HG02588 (cell line): ENCODE measurements at regions not wholly inside any gene's neighbourhood (a gene's known extent, or its start where the extent isn't known, plus 50 kb on each side); places are given as distances from the start of the nearest gene placed in this dataset.
A peak's percentile ranks its signal among the peaks of the same experiment; 100 is the strongest.

Experiments used
- ATAC-seq: cut with Tn5 transposase; IDR thresholded peaks from one replicate; pipeline ENCODE4 v1.9.1; 2021; ENCODE audit warnings: mild to moderate bottlenecking, moderate library complexity; ENCODE audit not compliant: unreplicated experiment

DNA sequence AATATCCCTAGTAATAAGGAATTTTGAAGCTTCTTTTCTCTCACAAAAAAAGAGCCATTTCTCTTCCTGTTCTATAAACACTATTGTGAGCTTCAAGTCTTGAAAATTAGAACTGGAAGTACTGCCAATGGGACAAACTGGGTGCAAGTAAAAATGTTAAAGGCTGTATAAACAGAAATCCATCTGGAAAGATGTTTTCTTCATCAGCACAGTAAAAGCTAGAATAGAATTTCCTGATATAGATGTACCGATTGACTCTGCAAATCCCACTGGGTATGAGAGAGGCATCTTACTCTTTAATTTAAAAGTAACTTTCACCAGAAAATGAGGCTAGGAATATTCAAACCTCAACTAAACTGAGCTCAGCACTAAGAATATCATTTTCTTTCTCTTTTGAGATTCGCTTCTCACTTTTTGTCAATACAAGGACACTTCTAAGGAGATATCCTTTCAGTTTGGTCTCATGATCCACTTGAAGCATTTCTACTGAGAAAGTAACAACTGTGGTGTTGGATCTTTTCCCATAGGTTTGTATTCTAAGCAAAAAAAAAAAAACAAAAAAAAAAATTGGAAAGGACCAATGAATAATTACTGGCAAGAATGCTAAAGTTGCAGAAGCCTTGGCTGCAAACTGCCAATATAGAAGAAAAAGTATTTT lies 169.0 kb upstream of the PRDM1 start:
- ATAC-seq = no peak

GRCh38 chr6:105911106-105911629 lies 175.0 kb upstream of the PRDM1 start:
- no peak for ATAC-seq

GRCh38 chr6:105909106-105909505 lies 177.0 kb upstream of the PRDM1 start:
- no peak for ATAC-seq

DNA sequence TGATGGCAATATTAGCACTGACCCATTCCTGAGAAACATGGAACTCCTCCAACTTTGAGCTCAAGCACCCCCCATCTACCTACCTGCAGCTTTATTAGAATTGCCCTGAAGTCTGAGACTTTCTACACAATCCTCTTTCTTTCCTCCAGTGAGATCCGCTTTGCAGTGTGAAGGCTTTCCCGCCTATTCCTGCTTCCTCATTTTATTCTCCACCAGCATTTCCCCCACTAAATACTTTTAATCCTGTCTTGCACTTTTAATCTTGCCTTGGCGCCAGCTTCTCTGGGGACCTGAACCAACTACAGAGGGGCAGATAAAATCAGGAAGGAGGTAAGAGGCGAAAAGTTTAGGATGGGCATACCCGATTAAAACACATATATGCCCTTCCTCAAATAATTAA lies 178.1 kb upstream of the PRDM1 start:
- no peak for ATAC-seq

- ATAC-seq = no peak
These were observed 178.8 kb upstream of the PRDM1 start for GRCh38 chr6:105907301-105907700.

- no peak for ATAC-seq
These were observed 183.6 kb upstream of the PRDM1 start for GRCh38 chr6:105902401-105903031.

DNA sequence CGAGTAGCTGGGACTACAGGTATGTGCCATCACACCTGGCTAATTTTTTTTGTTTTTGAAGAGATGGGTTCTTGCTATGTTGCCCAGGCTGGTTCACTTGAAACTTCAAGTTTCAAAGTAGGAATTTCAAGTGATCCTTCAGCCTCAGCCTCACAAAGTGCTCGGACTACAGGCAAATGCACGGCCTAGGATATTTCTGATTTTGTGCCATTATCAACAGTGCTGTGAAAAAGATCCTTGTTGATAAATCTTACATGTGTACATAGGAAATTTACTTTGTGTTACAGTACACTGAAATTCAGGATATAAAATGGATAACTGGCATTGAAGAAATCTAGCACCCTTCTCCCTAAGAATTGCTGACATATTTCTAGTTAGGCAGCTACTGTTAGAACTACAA lies 184.6 kb upstream of the PRDM1 start:
- ATAC-seq = no peak

- no peak for ATAC-seq
These were observed 185.8 kb upstream of the PRDM1 start for GRCh38 chr6:105900125-105900937.

DNA sequence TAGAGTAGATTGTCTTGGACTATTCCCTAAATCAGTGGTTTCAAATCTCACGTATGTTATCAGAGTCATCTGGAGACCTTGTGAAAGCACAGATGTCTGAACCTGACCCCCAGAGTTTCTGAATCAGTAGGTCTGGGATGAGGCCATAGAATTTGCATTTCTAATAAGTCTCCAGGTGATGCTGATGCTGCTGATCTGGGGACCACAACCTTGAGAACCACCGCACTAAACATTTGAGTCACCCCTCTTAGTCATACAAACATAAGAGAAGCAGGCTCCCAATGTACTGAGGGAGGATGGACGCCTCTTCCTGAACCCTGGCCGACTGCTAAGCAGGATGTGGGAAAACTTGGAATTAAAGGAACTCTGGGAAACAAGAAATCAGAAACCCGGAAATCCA lies 187.8 kb upstream of the PRDM1 start:
- peak; percentile 69 for ATAC-seq

DNA sequence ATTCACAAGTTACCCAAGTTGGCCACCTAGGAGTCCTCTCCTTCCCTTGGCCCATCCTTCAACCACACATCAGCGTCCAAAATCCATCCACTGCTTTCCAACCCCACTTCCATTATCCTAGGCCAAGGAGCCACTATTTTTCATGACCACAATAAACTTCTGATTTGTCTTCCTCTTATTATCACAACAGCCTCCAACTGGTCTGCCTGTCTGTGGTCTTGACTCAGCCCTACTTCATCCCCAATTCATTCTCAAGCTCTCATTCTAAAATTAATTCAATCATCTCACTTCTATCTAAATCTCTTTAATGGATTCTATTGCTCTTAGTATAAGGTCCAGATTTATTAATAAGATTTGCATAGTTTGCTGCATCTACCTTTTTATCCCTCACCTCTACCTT lies 189.0 kb upstream of the PRDM1 start:
- ATAC-seq = no peak

GRCh38 chr6:105896821-105897095 lies 189.4 kb upstream of the PRDM1 start:
- ATAC-seq = no peak

GRCh38 chr6:105896052-105896820 lies 189.9 kb upstream of the PRDM1 start:
- ATAC-seq = peak; percentile 43

DNA sequence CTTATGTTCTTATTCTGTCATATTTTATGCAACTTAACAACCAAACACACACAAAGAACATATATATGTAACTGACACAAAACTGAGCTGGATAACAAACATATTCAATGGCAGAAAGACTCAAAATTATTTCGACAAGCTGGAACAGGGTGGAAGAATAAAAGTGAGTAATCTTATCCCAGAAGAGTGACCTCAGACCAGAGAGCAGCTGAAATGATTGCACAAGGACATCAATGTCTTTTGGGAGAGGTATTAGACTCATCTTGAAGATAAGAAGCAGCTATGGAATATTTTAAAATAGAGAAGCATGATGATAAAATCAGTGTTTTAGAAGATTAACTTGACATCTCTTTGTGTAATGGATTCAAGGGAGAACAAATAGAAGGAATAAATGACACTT lies 191.6 kb upstream of the PRDM1 start:
- ATAC-seq = no peak

DNA sequence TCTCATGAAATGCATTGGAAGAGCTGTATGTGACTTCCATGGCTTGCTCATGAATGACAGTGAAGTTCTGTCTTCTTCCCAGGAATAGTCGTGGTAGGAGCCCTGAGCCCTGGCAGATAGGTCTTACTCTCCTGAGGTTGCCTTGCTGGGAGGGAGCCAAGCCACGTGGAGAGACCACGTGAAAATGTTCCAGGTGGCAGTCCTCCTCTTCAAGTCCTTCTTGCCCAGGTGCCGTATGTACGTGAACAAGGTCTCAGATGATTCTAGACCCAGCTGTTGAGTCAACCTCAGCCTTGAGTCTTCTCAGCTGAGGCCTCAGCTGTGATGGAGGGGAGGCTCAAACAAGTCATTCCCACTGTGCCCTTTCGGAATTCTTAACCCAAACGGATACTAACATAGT lies 192.4 kb upstream of the PRDM1 start:
- ATAC-seq = no peak

GRCh38 chr6:105892577-105893262 lies 193.4 kb upstream of the PRDM1 start:
- ATAC-seq = peak; percentile 74

- no peak for ATAC-seq
These were observed 195.5 kb upstream of the PRDM1 start for GRCh38 chr6:105890521-105891244.

DNA sequence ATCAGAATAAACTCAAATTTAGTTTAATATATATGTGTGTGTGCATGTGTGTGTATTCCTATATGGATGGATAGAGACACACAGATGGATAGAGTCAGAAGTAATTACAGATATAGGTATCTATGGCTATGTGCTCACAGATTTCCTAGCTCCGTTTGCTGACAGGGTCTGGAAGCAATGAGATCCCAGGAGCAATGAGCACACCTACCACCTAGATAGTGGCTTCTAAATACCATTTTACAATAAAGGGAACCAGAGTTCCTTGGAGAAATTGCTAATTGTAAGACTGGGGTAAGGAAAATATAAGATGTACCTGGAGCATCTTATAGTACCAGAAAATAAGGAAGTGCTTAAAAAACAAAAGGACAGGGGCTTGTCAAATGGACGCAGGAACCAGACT lies 196.2 kb upstream of the PRDM1 start:
- ATAC-seq = no peak

GRCh38 chr6:105886814-105887544 lies 199.2 kb upstream of the PRDM1 start:
- ATAC-seq = no peak

DNA sequence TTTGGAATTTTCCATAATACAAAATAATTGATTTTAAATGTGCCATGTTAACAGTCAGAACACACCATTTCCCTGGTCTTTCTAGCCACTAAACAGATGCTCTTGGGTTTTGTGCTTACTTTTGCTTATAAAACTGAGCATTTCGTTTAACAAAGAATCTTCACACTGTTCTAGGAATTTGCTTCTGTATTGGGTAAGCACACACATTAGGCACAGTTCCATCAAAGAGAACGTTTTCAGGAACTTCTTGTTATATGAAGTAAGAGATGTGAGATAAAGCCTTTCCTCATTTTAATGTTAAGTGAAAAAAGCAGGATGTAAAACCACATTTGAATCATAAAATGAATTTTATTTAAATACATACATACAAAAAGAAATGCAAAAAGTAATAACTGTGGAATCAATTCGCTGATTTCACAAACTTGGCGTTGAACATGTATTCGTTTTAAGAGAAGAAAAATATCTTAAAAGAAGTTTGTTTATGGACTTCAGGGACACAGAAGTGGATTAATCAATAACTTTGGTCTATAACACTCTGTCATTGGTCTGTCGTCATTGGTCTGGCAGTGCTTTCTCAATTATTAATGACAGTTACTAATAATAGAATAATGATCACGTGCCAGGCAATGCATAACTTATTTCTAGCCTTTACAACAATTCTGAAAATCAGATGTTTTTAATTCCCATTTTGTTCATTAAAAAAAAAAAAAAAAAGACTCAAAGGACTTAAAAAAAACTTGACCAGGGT lies 199.9 kb upstream of the PRDM1 start:
- no peak for ATAC-seq
